ENCODE measurements at regions not wholly inside any gene's neighbourhood (a gene's known extent, or its start where the extent isn't known, plus 50 kb on each side); places are given as distances from the start of the nearest gene placed in this dataset.

DNA sequence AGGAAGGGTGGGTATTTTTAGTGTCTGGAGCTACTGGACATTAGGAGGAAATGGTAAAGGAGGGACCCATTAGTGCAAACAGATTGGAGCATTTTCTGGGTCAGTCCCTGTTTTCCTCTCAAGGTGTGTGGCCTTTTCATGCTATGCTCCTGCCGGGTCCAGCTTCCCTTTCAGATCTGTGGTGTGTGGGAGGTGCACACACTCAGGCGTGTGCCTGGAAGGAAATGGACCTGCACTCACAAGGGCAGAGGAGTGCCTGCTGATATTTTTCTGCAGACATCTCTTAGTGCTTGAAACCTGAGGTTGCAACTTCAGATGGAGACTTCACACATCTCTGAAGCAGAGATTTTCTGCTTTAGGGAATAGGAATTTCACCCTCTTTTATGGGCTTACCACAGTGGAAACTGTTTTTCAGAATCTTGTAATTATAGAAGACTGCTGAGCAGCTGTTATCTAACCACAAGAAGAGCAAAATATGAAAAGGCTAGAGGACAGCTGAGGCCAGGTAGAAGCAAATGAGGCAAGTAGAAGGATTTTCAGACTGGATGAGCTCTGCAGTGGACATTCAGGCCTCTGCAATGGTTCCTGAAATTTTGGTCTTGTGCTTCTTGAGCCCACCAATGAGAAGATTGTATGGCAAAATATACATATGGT, 764.3 kb downstream of the QKI start:
- TF ChIP-seq, protein P1, sequence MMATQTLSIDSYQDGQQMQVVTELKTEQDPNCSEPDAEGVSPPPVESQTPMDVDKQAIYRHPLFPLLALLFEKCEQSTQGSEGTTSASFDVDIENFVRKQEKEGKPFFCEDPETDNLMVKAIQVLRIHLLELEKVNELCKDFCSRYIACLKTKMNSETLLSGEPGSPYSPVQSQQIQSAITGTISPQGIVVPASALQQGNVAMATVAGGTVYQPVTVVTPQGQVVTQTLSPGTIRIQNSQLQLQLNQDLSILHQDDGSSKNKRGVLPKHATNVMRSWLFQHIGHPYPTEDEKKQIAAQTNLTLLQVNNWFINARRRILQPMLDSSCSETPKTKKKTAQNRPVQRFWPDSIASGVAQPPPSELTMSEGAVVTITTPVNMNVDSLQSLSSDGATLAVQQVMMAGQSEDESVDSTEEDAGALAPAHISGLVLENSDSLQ (IDR thresholded peaks at IDR 0.05), result no peak
- TF ChIP-seq SP1 (IDR thresholded peaks at IDR 0.05) (no peak), ELF4 (IDR thresholded peaks at IDR 0.05) (no peak), HDGF (IDR thresholded peaks at IDR 0.05; ENCODE audit: borderline replicate concordance) (no peak), BHLHE40 (IDR thresholded peaks at IDR 0.05; ENCODE audit: borderline replicate concordance) (no peak), ARNT (IDR thresholded peaks at IDR 0.05) (no peak), NFRKB (IDR thresholded peaks at IDR 0.05) (no peak), FOXK2 (IDR thresholded peaks at IDR 0.05) (no peak), FOXM1 (IDR thresholded peaks at IDR 0.05; ENCODE audit: borderline replicate concordance) (no peak), SUZ12 (IDR thresholded peaks at IDR 0.05) (no peak), TARDBP (IDR thresholded peaks at IDR 0.05) (no peak), FOXA1 (IDR thresholded peaks at IDR 0.05) (no peak), LEF1 (IDR thresholded peaks at IDR 0.05; ENCODE audit: borderline replicate concordance) (no peak), L3MBTL2 (conservative IDR thresholded peaks at IDR 0.05) (no peak)

Data from HEK293T (cell line).